ENCODE measurements at regions not wholly inside any gene's neighbourhood (a gene's known extent, or its start where the extent isn't known, plus 50 kb on each side); places are given as distances from the start of the nearest gene placed in this dataset.
"Not testable (repeated sequence)": the region's sequence is repeated elsewhere in the genome, so short reads cannot be mapped to it uniquely, and the experiment has no call there.

- DNase-seq, result no peak
These were observed 133.7 kb downstream of the ATL2 start for GRCh38 chr2:38243186-38243880.

GRCh38 chr2:38239452-38239851 lies 137.6 kb downstream of the ATL2 start:
- no peak for DNase-seq

- DNase-seq, result not testable (repeated sequence)
These were observed 138.4 kb downstream of the ATL2 start for GRCh38 chr2:38238705-38239104.

GRCh38 chr2:38237311-38237710 lies 139.8 kb downstream of the ATL2 start:
- no peak for DNase-seq

- no peak for DNase-seq
These were observed 143.7 kb downstream of the ATL2 start for GRCh38 chr2:38233231-38233983.

GRCh38 chr2:38232454-38232853 lies 144.6 kb downstream of the ATL2 start:
- no peak for DNase-seq

GRCh38 chr2:38230756-38231155 lies 146.3 kb downstream of the ATL2 start:
- DNase-seq, result no peak

- DNase-seq, result no peak
These were observed 148.3 kb downstream of the ATL2 start for GRCh38 chr2:38228753-38229152.

- no peak for DNase-seq
These were observed 149.0 kb upstream of the CYP1B1 start for GRCh38 chr2:38224821-38225437.

GRCh38 chr2:38224181-38224580 lies 148.2 kb upstream of the CYP1B1 start:
- no peak for DNase-seq

GRCh38 chr2:38223256-38223655 lies 147.3 kb upstream of the CYP1B1 start:
- no peak for DNase-seq

GRCh38 chr2:38220164-38220563 lies 144.2 kb upstream of the CYP1B1 start:
- DNase-seq, result no peak

GRCh38 chr2:38218995-38219394 lies 143.0 kb upstream of the CYP1B1 start:
- DNase-seq, result no peak

- DNase-seq, result no peak
These were observed 142.6 kb upstream of the CYP1B1 start for GRCh38 chr2:38218591-38218991.

- DNase-seq, result no peak
These were observed 141.6 kb upstream of the CYP1B1 start for GRCh38 chr2:38217401-38218188.

- no peak for DNase-seq
These were observed 140.9 kb upstream of the CYP1B1 start for GRCh38 chr2:38216886-38217285.

- DNase-seq, result no peak
These were observed 140.0 kb upstream of the CYP1B1 start for GRCh38 chr2:38215993-38216392.

- no peak for DNase-seq
These were observed 139.6 kb upstream of the CYP1B1 start for GRCh38 chr2:38215522-38215921.

GRCh38 chr2:38214209-38214717 lies 138.3 kb upstream of the CYP1B1 start:
- peak; percentile 78 for DNase-seq

- DNase-seq, result no peak
These were observed 137.7 kb upstream of the CYP1B1 start for GRCh38 chr2:38213619-38214167.

- no peak for DNase-seq
These were observed 136.4 kb upstream of the CYP1B1 start for GRCh38 chr2:38212312-38212711.

- no peak for DNase-seq
These were observed 131.2 kb upstream of the CYP1B1 start for GRCh38 chr2:38207168-38207567.
